ENCODE measurements at regions not wholly inside any gene's neighbourhood (a gene's known extent, or its start where the extent isn't known, plus 50 kb on each side); places are given as distances from the start of the nearest gene placed in this dataset.
A peak's percentile ranks its signal among the peaks of the same experiment; 100 is the strongest.
"Not testable (repeated sequence)": the region's sequence is repeated elsewhere in the genome, so short reads cannot be mapped to it uniquely, and the experiment has no call there.

- Histone ChIP-seq H3K36me3 (no peaks in the 10 kb centered on the region), H3K9me3 (replicated peaks) (no peaks in the 10 kb centered on the region), H3K27me3 (replicated peaks) (no peaks in the 10 kb centered on the region), H3K4me1 (replicated peaks) (no peaks in the 10 kb centered on the region; the same call in 1 of the 2 replicates), H3K4me3 (no peak overlapping the region), H3K27ac (no peak overlapping the region)
- no peak for DNase-seq (ENCODE audit: low read depth in 1 of 2, low spot score in 2 of 2)
These were observed 189.4 kb upstream of the ALG10 start for GRCh38 chr12:33832900-33833299.

DNA sequence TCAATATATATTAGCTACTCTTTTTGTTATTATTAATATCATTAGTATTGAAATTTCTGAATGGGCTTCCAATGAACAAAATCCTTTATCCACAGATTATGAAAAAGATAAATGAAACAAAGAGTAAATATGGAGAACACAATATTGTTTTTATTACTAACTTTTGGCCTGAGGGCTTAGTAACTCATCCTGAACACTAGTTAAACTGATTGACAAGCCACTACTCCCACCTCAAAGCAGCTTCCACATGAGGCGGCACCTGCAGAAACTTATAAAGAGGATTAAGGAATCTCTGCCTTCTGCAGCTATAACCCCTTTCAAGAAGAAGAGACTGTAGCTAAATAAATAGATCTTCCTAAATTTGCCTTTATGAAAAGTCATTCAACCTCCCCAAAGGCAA lies 187.6 kb upstream of the ALG10 start:
- no peaks in the 10 kb centered on the region for H3K27me3 ChIP-seq (replicated peaks)
- no peaks in the 10 kb centered on the region for H3K36me3 ChIP-seq
- DNase-seq (ENCODE audit: low read depth in 1 of 2, low spot score in 2 of 2): no peak
- no peak overlapping the region for H3K4me3 ChIP-seq
- H3K9me3 ChIP-seq (replicated peaks): no peaks in the 10 kb centered on the region
- no peaks in the 10 kb centered on the region; the same call in 1 of the 2 replicates for H3K4me1 ChIP-seq (replicated peaks)
- no peak overlapping the region for H3K27ac ChIP-seq

DNA sequence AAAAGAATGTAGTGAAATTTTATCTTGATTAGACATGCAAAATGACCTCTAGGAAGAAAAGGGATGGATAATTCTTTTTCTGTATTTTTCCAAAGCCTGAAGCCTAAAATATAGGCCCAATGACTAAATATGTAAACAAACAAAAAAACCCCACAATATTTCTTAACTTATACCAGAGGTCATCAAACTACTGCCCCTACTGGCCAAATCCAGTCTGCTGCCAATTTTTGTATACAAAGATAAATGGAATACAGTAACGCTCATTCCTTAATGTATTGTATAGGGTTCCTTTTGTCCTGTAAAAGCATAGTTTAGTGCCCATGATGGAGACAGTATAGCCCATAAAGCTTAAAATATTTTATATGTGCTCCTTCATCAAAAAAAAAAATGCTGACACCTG lies 145.7 kb upstream of the ALG10 start:
- Histone ChIP-seq H3K4me3 (no peak overlapping the region), H3K27ac (no peak overlapping the region), H3K9me3 (replicated peaks) (no peaks in the 10 kb centered on the region; the same call in none of the 2 replicates), H3K27me3 (replicated peaks) (no peaks in the 10 kb centered on the region), H3K4me1 (replicated peaks) (no peaks in the 10 kb centered on the region), H3K36me3 (no peaks in the 10 kb centered on the region)
- no peak for DNase-seq (ENCODE audit: low read depth in 1 of 2, low spot score in 2 of 2)

DNA sequence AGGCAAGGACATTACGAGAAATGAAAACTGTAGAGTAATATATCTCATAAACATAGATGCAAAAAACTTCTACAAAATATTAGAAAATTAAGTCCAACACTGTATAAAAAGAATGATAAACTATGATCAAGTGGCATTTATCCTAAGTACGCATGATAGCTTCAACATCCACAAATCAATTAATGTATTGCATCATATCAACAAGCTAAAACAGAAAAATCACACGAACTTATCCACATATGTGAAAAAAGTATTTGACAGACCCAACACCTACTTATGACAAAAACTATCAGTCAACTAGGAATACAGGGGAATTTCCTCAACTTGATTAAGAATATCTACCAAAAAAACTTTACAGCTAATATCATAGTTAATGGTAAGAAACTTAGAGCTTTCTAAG lies 129.9 kb upstream of the ALG10 start:
- no peaks in the 10 kb centered on the region for H3K4me1 ChIP-seq (replicated peaks)
- H3K36me3 ChIP-seq: no peaks in the 10 kb centered on the region
- H3K27ac ChIP-seq: no peak overlapping the region
- H3K4me3 ChIP-seq: no peak overlapping the region
- DNase-seq (ENCODE audit: low read depth in 1 of 2, low spot score in 2 of 2): no peak
- H3K27me3 ChIP-seq (replicated peaks): no peaks in the 10 kb centered on the region
- no peaks in the 10 kb centered on the region for H3K9me3 ChIP-seq (replicated peaks)

DNA sequence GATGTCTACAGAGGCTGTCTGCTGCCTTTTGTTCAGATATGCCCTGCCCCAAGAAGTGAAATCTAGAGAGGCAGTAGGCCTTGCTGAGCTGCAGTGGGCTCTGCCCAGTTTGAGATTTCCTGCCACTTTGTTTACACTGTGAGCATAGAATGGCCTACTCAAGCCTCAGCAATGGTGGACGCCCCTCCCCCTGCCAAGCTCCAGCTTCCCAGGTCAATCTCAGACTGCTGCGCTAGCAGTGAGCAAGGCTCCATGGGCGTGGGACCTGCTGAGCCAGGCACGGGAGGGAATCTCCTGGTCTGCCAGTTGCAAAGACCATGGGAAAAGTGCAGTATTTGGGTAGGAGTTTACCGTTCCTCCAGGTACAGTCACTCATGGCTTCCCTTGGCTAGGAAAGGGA lies 101.8 kb upstream of the ALG10 start:
- not testable (repeated sequence) for H3K27ac ChIP-seq; H3K4me1 ChIP-seq (replicated peaks); DNase-seq (ENCODE audit: low read depth in 1 of 2, low spot score in 2 of 2); H3K27me3 ChIP-seq (replicated peaks); H3K36me3 ChIP-seq; H3K4me3 ChIP-seq; H3K9me3 ChIP-seq (replicated peaks)

DNA sequence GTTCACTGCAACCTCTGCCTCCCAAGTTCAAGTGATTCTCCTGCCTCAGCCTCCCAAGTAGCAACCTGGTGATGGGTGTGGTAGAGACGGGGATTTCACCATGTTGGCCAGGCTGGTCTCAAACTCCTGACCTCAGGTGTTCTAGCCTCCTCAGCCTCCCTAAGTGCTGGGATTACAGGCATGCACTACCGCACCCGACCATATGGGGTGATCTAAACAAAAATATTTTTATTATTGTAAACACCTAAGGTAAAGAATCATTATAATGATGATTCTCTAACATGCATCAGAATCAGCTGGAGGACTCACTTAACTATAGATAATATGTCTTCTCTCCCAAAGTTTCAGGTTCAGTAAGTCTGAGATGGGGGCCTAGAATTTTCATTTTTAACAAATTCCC lies 96.2 kb upstream of the ALG10 start:
- no peaks in the 10 kb centered on the region for H3K36me3 ChIP-seq

DNA sequence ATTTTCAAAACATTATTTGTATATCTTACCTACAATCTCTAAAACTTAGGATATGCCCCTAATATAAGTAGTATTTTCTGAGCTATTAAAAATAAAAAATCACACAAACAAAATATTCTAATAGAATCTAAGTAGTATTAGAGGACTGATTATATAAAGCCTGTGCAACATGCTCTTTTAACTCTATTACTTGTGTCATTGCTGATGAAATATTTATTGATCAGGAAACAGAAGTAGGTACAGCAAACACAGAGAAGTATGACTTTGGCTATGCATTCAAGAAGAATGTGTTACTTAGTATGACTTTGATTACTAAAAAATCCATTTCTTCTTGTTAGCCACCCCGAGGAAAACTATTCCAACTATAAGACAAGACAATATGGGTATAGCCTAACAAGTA lies 84.6 kb upstream of the ALG10 start:
- H3K9me3 ChIP-seq (replicated peaks); H3K4me3 ChIP-seq; H3K4me1 ChIP-seq (replicated peaks); H3K27me3 ChIP-seq (replicated peaks); DNase-seq (ENCODE audit: low read depth in 1 of 2, low spot score in 2 of 2); H3K36me3 ChIP-seq; H3K27ac ChIP-seq: not testable (repeated sequence)

More for the DNA sequence above, 96.2 kb upstream of the ALG10 start:
- Histone ChIP-seq H3K9me3 (replicated peaks) (0 out of 2 replicates have a peak, but pooled peaks cover 4% of the 10 kb centered on the region), H3K4me3 (no peak overlapping the region), H3K27me3 (replicated peaks) (no peaks in the 10 kb centered on the region), H3K4me1 (replicated peaks) (no peaks in the 10 kb centered on the region), H3K27ac (no peak overlapping the region)
- DNase-seq (ENCODE audit: low read depth in 1 of 2, low spot score in 2 of 2): no peak

- no peak overlapping the region for H3K4me3 ChIP-seq
- no peak overlapping the region for H3K27ac ChIP-seq
- no peak for DNase-seq (ENCODE audit: low read depth in 1 of 2, low spot score in 2 of 2)
- H3K27me3 ChIP-seq (replicated peaks): no peaks in the 10 kb centered on the region
- H3K4me1 ChIP-seq (replicated peaks): peaks cover 6% of the 10 kb centered on the region
- no peaks in the 10 kb centered on the region for H3K9me3 ChIP-seq (replicated peaks)
- H3K36me3 ChIP-seq: no peaks in the 10 kb centered on the region
These were observed 80.1 kb upstream of the ALG10 start for GRCh38 chr12:33942172-33942571.

DNA sequence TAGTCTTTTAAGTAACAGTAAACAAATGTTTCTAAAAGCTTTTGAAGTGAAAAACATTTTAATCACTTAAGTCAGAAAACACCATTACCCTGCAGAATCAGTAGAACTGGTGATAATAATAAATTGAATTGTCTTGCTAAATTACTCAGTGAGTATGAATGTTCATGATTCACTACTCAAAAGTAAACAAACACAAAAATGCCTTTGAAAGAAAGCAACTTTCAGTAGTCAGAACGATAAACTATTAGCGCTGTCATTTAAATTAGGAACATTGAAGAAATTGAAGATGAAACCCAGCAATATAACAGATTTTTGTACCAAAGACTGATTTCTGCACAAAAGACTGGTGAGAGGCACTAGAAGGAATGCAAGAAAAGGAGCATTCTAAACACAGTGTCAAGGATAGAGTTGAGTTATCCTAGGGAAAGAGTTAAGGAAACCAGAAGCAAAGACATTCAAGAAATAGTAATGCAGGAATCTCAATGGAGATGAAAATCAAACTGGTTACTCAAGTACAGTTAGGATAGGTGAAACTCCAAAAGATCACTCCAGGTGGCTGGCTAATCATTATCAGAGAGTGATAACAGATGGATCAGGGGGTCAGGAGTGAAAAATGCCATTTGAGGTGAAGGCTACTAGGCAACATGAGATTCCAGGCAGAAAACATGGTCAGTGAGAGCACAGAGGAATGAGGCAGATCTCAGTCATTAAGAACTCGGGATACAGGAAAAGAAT lies 77.4 kb upstream of the ALG10 start:
- Histone ChIP-seq H3K36me3 (no peaks in the 10 kb centered on the region), H3K4me1 (replicated peaks) (peaks cover 6% of the 10 kb centered on the region), H3K27ac (peak overlapping the region; percentile 54), H3K27me3 (replicated peaks) (no peaks in the 10 kb centered on the region), H3K4me3 (no peak overlapping the region), H3K9me3 (replicated peaks) (no peaks in the 10 kb centered on the region)
- peak in 1 of 2 experiments; percentile 35 for DNase-seq (ENCODE audit: low read depth in 1 of 2, low spot score in 2 of 2)

DNA sequence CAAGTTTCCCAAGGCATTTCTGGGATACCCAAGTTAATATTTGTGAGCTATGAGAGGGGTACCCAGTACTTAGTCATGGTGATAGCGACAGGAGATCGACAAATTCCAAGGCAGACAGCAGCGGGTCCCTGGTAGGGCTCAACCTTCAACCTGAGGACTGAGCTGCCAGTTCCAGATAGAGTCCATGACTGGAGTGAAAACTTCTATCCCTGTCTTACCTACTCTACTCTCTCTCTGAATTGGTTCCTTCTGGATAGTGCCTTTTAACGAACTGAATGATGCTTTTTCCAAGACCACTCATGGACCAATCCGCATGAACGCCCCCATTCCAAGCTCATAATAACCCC lies 76.9 kb upstream of the ALG10 start:
- Histone ChIP-seq H3K36me3 (no peaks in the 10 kb centered on the region), H3K4me1 (replicated peaks) (peaks cover 6% of the 10 kb centered on the region)
- DNase-seq (ENCODE audit: low read depth in 1 of 2, low spot score in 2 of 2): no peak

GRCh38 chr12:33966219-33966618 lies 56.1 kb upstream of the ALG10 start:
- H3K4me3 ChIP-seq; DNase-seq (ENCODE audit: low read depth in 1 of 2, low spot score in 2 of 2); H3K4me1 ChIP-seq (replicated peaks); H3K9me3 ChIP-seq (replicated peaks); H3K36me3 ChIP-seq; H3K27ac ChIP-seq; H3K27me3 ChIP-seq (replicated peaks): not testable (repeated sequence)

More for the DNA sequence above, 76.9 kb upstream of the ALG10 start:
- no peak overlapping the region for H3K4me3 ChIP-seq
- no peaks in the 10 kb centered on the region for H3K27me3 ChIP-seq (replicated peaks)
- no peaks in the 10 kb centered on the region for H3K9me3 ChIP-seq (replicated peaks)
- H3K27ac ChIP-seq: peak overlapping the region; percentile 54

GRCh38 chr12:33967760-33968159 lies 54.5 kb upstream of the ALG10 start:
- no peak for DNase-seq (ENCODE audit: low read depth in 1 of 2, low spot score in 2 of 2)
- no peaks in the 10 kb centered on the region for H3K36me3 ChIP-seq
- H3K27me3 ChIP-seq (replicated peaks): no peaks in the 10 kb centered on the region
- no peaks in the 10 kb centered on the region for H3K4me1 ChIP-seq (replicated peaks)
- no peaks in the 10 kb centered on the region for H3K9me3 ChIP-seq (replicated peaks)
- H3K4me3 ChIP-seq: no peak overlapping the region
- no peak overlapping the region for H3K27ac ChIP-seq

Measured in SJSA1 (cell line).